ENCODE measurements at regions not wholly inside any gene's neighbourhood (a gene's known extent, or its start where the extent isn't known, plus 50 kb on each side); places are given as distances from the start of the nearest gene placed in this dataset.

- TF ChIP-seq ZNF687 (CRISPR knock-in tag; IDR thresholded peaks at IDR 0.05) (peak; percentile 32; the same call in 1 of the 2 replicates), MED13 (CRISPR knock-in tag; IDR thresholded peaks at IDR 0.05) (no peak), RBM22 (optimal IDR thresholded peaks at IDR 0.05; ENCODE audit: low read length) (no peak), ZNF761 (CRISPR knock-in tag; conservative IDR thresholded peaks at IDR 0.05) (no peak), ZNF264 (CRISPR knock-in tag; IDR thresholded peaks at IDR 0.05) (no peak), ZNF652 (CRISPR knock-in tag; IDR thresholded peaks at IDR 0.05; ENCODE audit: borderline replicate concordance, low read depth) (no peak), ZNF549 (CRISPR knock-in tag; IDR thresholded peaks at IDR 0.05) (no peak), TSC22D2 (CRISPR knock-in tag; IDR thresholded peaks at IDR 0.05; ENCODE audit: borderline replicate concordance) (no peak), ZNF354B (CRISPR knock-in tag; IDR thresholded peaks at IDR 0.05) (no peak), HHEX (CRISPR knock-in tag; IDR thresholded peaks at IDR 0.05) (no peak), NFRKB (IDR thresholded peaks at IDR 0.05) (no peak), FOXA1 (IDR thresholded peaks at IDR 0.05) (no peak), FOXA1 (CRISPR knock-in tag; IDR thresholded peaks at IDR 0.05) (no peak), KDM2A (CRISPR knock-in tag; IDR thresholded peaks at IDR 0.05; ENCODE audit: borderline replicate concordance, low read depth) (peak; percentile 64; the same call in 1 of the 2 replicates), ZBED4 (CRISPR knock-in tag; IDR thresholded peaks at IDR 0.05; ENCODE audit: borderline replicate concordance) (peak; percentile 92), EP300 (IDR thresholded peaks at IDR 0.05; ENCODE audit: low read depth in 2 of 2, low read length in 2 of 2) (peak in 1 of 2 experiments; percentile 85; a peak in 2 of 4 replicates), EP300 (CRISPR knock-in tag; IDR thresholded peaks at IDR 0.05; ENCODE audit: borderline replicate concordance) (peak; percentile 63; the same call in 1 of the 2 replicates), TBX2 (CRISPR knock-in tag; IDR thresholded peaks at IDR 0.05; ENCODE audit: borderline replicate concordance) (no peak), ZFP90 (CRISPR knock-in tag; IDR thresholded peaks at IDR 0.05; ENCODE audit: borderline replicate concordance) (no peak), ZNF205 (CRISPR knock-in tag; IDR thresholded peaks at IDR 0.05) (0 out of 2 replicates have a peak, but pooled peaks have one; percentile 53), RXRB (CRISPR knock-in tag; IDR thresholded peaks at IDR 0.05; ENCODE audit: borderline replicate concordance) (peak; percentile 91), PHF8 (CRISPR knock-in tag; IDR thresholded peaks at IDR 0.05) (no peak), GATAD2A (CRISPR knock-in tag; IDR thresholded peaks at IDR 0.05) (peak; percentile 92), SYNCRIP (IDR thresholded peaks at IDR 0.05; ENCODE audit: insufficient read depth, low read depth, low read length) (no peak), ZBTB3 (CRISPR knock-in tag; IDR thresholded peaks at IDR 0.05; ENCODE audit: borderline replicate concordance, low read depth) (no peak)
Measured at GRCh38 chr1:19010995-19011844, 54.7 kb upstream of the IFFO2 start (continued).

Measured in HepG2 (cell line).